Naive thymus-derived CD4-positive, alpha-beta T cell (primary cell): ENCODE measurements at regions not wholly inside any gene's neighbourhood (a gene's known extent, or its start where the extent isn't known, plus 50 kb on each side); places are given as distances from the start of the nearest gene placed in this dataset.
"Not testable (repeated sequence)": the region's sequence is repeated elsewhere in the genome, so short reads cannot be mapped to it uniquely, and the experiment has no call there.

Experiments used
- ATAC-seq: fragments of 150-1000 bp; cut with Tn5 transposase; 2 replicates; pipeline ENCODE4 v1.10.0; 2021; ENCODE audit warnings: mild to moderate bottlenecking, moderate library complexity
- CTCF ChIA-PET: fragments of 350-600 bp; sonication (Branson Sonifier 250); formaldehyde crosslinking; loops from one replicate; lab custom pipeline; 2021; ENCODE audit warnings: antibody characterized with exemption; lab: Charles Lee
- POLR2A ChIA-PET: fragments of 350-600 bp; sonication (Branson Sonifier 250); formaldehyde crosslinking; loops from one replicate; lab custom pipeline; 2021; ENCODE audit warnings: antibody characterized with exemption, inconsistent platforms; lab: Charles Lee
- DNase-seq, 9 donors: peaks; one replicate each; pipeline versions ENCODE4 v3.0.0 to v3.0.0-alpha.2; 2020 to 2022; ENCODE audit warnings: mixed read lengths in 1 of 9
- H3K27ac ChIP-seq: one replicate; pipeline ENCODE4 v1.7.0; 2013; ENCODE audit warnings: mild to moderate bottlenecking, low read depth, low read length, moderate library complexity
- H3K27me3 ChIP-seq, 2 donors: one replicate each; pipeline ENCODE4 v1.7.0; 2013; ENCODE audit warnings: low read length in 2 of 2, mild to moderate bottlenecking in 2 of 2, moderate library complexity in 2 of 2; ENCODE audit not compliant: control insufficient read depth in 2 of 2, insufficient read depth in 2 of 2
- H3K36me3 ChIP-seq, 3 experiments: 1 replicate in 2 of 3; 2 replicates in 1 of 3; pipeline ENCODE4 v1.7.0; 2013; ENCODE audit warnings: low read length in 3 of 3, mild to moderate bottlenecking in 3 of 3, moderate library complexity in 1 of 3; ENCODE audit not compliant: insufficient read depth in 3 of 3, control insufficient read depth in 2 of 3
- H3K4me1 ChIP-seq, 2 donors: one replicate each; pipeline ENCODE4 v1.7.0; 2013; ENCODE audit warnings: low read length in 2 of 2, mild to moderate bottlenecking in 2 of 2, moderate library complexity in 1 of 2; ENCODE audit not compliant: control insufficient read depth in 2 of 2, insufficient read depth in 2 of 2
- H3K4me3 ChIP-seq: 2 replicates; pipeline ENCODE4 v1.7.0; 2013; ENCODE audit warnings: mild to moderate bottlenecking, low read length
- H3K9me3 ChIP-seq, 3 experiments: 1 replicate in 2 of 3; 2 replicates in 1 of 3; pipeline ENCODE4 v1.7.0; 2013; ENCODE audit warnings: low read length in 3 of 3; ENCODE audit not compliant: control insufficient read depth in 2 of 3
- H3K27ac Mint-ChIP-seq, 9 donors: one replicate each; pipeline ENCODE4 v1.8.0; 2020 to 2022; ENCODE audit warnings: mixed read lengths in 9 of 9, mild to moderate bottlenecking in 8 of 9, moderate library complexity in 5 of 9, inconsistent platforms in 2 of 9
- H3K27me3 Mint-ChIP-seq, 5 donors: one replicate each; pipeline ENCODE4 v1.8.0; 2021 to 2022; ENCODE audit warnings: mixed read lengths in 5 of 5, mild to moderate bottlenecking in 1 of 5
- H3K36me3 Mint-ChIP-seq, 5 donors: one replicate each; pipeline ENCODE4 v1.8.0; 2020 to 2022; ENCODE audit warnings: mixed read lengths in 5 of 5, mild to moderate bottlenecking in 3 of 5, inconsistent platforms in 1 of 5
- H3K4me1 Mint-ChIP-seq, 7 donors: one replicate each; pipeline ENCODE4 v1.8.0; 2020 to 2022; ENCODE audit warnings: mixed read lengths in 7 of 7, mild to moderate bottlenecking in 3 of 7, inconsistent platforms in 1 of 7
- H3K4me3 Mint-ChIP-seq, 10 donors: one replicate each; pipeline ENCODE4 v1.8.0; 2020 to 2022; ENCODE audit warnings: mild to moderate bottlenecking in 10 of 10, mixed read lengths in 10 of 10, moderate library complexity in 6 of 10, inconsistent platforms in 2 of 10
- H3K9me3 Mint-ChIP-seq, 11 donors: one replicate each; pipeline ENCODE4 v1.8.0; 2020 to 2022; ENCODE audit warnings: mixed read lengths in 11 of 11, mild to moderate bottlenecking in 4 of 11, inconsistent platforms in 1 of 11, moderate library complexity in 1 of 11
- intact Hi-C, 2 donors: fragments of 100-400 bp; cut with micrococcal nuclease; formaldehyde crosslinking; loops; one replicate each; pipeline ENCODE4 v1.15.1; 2023

GRCh38 chr9:115845648-115846312 lies 307.8 kb upstream of the PAPPA start:
- H3K27ac Mint-ChIP-seq = no peak overlapping the region
- peaks cover 0 to 14% (median 0%) of the 10 kb centered on the region in 11 donors for H3K9me3 Mint-ChIP-seq
- CTCF ChIA-PET = no interaction called here
- Histone ChIP-seq H3K4me1 (no peaks in the 10 kb centered on the region), H3K27ac (no peak overlapping the region), H3K36me3 (no peaks in the 10 kb centered on the region), H3K27me3 (no peaks in the 10 kb centered on the region), H3K4me3 (no peak overlapping the region), H3K9me3 (no peaks in the 10 kb centered on the region)
- no peaks in the 10 kb centered on the region for H3K4me1 Mint-ChIP-seq
- intact Hi-C loops = no loop called here
- ATAC-seq (no peak), DNase-seq (no peak)
- H3K27me3 Mint-ChIP-seq = peaks cover 0 to 14% (median 0%) of the 10 kb centered on the region in 5 donors
- POLR2A ChIA-PET = no interaction called here
- H3K4me3 Mint-ChIP-seq = no peak overlapping the region
- H3K36me3 Mint-ChIP-seq = no peaks in the 10 kb centered on the region

- peaks cover 0 to 10% (median 0%) of the 10 kb centered on the region in 11 donors for H3K9me3 Mint-ChIP-seq
- H3K36me3 ChIP-seq = no peaks in the 10 kb centered on the region
- H3K36me3 Mint-ChIP-seq = no peaks in the 10 kb centered on the region
- DNase-seq (no peak), ATAC-seq (no peak)
- H3K27ac ChIP-seq = no peak overlapping the region
- no peaks in the 10 kb centered on the region for H3K9me3 ChIP-seq
- POLR2A ChIA-PET = no interaction called here
- H3K27ac Mint-ChIP-seq = peak overlapping the region in 1 of 9 donors; percentile 16
- no peaks in the 10 kb centered on the region for H3K4me1 Mint-ChIP-seq
- H3K4me3 Mint-ChIP-seq = no peak overlapping the region
- no peaks in the 10 kb centered on the region for H3K4me1 ChIP-seq
- H3K27me3 Mint-ChIP-seq = peaks cover 0 to 14% (median 0%) of the 10 kb centered on the region in 5 donors
- no peaks in the 10 kb centered on the region for H3K27me3 ChIP-seq
- H3K4me3 ChIP-seq = no peak overlapping the region
- CTCF ChIA-PET = no interaction called here
- intact Hi-C loops = no loop called here
Measured at GRCh38 chr9:115847216-115847615, 306.4 kb upstream of the PAPPA start.

GRCh38 chr9:115849679-115850412 lies 303.7 kb upstream of the PAPPA start:
- no peaks in the 10 kb centered on the region for H3K4me1 ChIP-seq
- Mint-ChIP-seq H3K36me3 (no peaks in the 10 kb centered on the region), H3K4me1 (no peaks in the 10 kb centered on the region), H3K4me3 (no peak overlapping the region), H3K27ac (no peak overlapping the region), H3K9me3 (peaks cover 0 to 4% (median 0%) of the 10 kb centered on the region in 11 donors), H3K27me3 (no peaks in the 10 kb centered on the region)
- intact Hi-C loops = no loop called here
- H3K27me3 ChIP-seq = no peaks in the 10 kb centered on the region
- H3K36me3 ChIP-seq = no peaks in the 10 kb centered on the region
- CTCF ChIA-PET = no interaction called here
- H3K9me3 ChIP-seq = no peaks in the 10 kb centered on the region
- POLR2A ChIA-PET = no interaction called here
- no peak overlapping the region for H3K4me3 ChIP-seq
- ATAC-seq (no peak), DNase-seq (no peak)
- no peak overlapping the region for H3K27ac ChIP-seq

- ATAC-seq (no peak), DNase-seq (no peak)
- no peak overlapping the region for H3K4me3 ChIP-seq
- no peaks in the 10 kb centered on the region for H3K9me3 ChIP-seq
- CTCF ChIA-PET = no interaction called here
- intact Hi-C loops = no loop called here
- no peaks in the 10 kb centered on the region for H3K27me3 Mint-ChIP-seq
- no peak overlapping the region for H3K27ac ChIP-seq
- POLR2A ChIA-PET = no interaction called here
- no peaks in the 10 kb centered on the region for H3K4me1 ChIP-seq
- peaks cover 0 to 4% (median 0%) of the 10 kb centered on the region in 11 donors for H3K9me3 Mint-ChIP-seq
- H3K27me3 ChIP-seq = no peaks in the 10 kb centered on the region
- H3K36me3 ChIP-seq = no peaks in the 10 kb centered on the region
- H3K27ac Mint-ChIP-seq = no peak overlapping the region
- no peaks in the 10 kb centered on the region for H3K4me1 Mint-ChIP-seq
- no peak overlapping the region for H3K4me3 Mint-ChIP-seq
- no peaks in the 10 kb centered on the region for H3K36me3 Mint-ChIP-seq
Measured at GRCh38 chr9:115850548-115851304, 302.9 kb upstream of the PAPPA start.

- ChIA-PET CTCF (no interaction called here), POLR2A (no interaction called here)
- H3K4me1 ChIP-seq = no peaks in the 10 kb centered on the region
- DNase-seq (no peak), ATAC-seq (no peak)
- no peaks in the 10 kb centered on the region for H3K4me1 Mint-ChIP-seq
- no peak overlapping the region for H3K27ac Mint-ChIP-seq
- H3K36me3 Mint-ChIP-seq = no peaks in the 10 kb centered on the region
- peaks cover 0 to 24% (median 10%) of the 10 kb centered on the region in 5 donors for H3K27me3 Mint-ChIP-seq
- no peaks in the 10 kb centered on the region for H3K36me3 ChIP-seq
- H3K27me3 ChIP-seq = no peaks in the 10 kb centered on the region
- no peak overlapping the region for H3K27ac ChIP-seq
- H3K4me3 Mint-ChIP-seq = no peak overlapping the region
- H3K9me3 Mint-ChIP-seq = peaks cover 0 to 10% (median 3%) of the 10 kb centered on the region in 11 donors
- intact Hi-C loops = no loop called here
- H3K4me3 ChIP-seq = no peak overlapping the region
- H3K9me3 ChIP-seq = no peaks in the 10 kb centered on the region
Measured at GRCh38 chr9:115855458-115856133, 298.0 kb upstream of the PAPPA start.

- POLR2A ChIA-PET, H3K4me3 ChIP-seq, H3K27me3 ChIP-seq, H3K27ac ChIP-seq, H3K4me1 Mint-ChIP-seq, H3K4me1 ChIP-seq, ATAC-seq, CTCF ChIA-PET, intact Hi-C loops, H3K36me3 Mint-ChIP-seq, H3K9me3 ChIP-seq, H3K4me3 Mint-ChIP-seq, H3K27ac Mint-ChIP-seq, H3K36me3 ChIP-seq, DNase-seq: not testable (repeated sequence)
- Mint-ChIP-seq H3K27me3 (peaks cover 0 to 26% (median 10%) of the 10 kb centered on the region in 5 donors), H3K9me3 (peaks cover 0 to 10% (median 3%) of the 10 kb centered on the region in 11 donors)
Measured at GRCh38 chr9:115858421-115858820, 295.2 kb upstream of the PAPPA start.
